Nephron progenitor cell (in vitro differentiated cells): ENCODE measurements at regions not wholly inside any gene's neighbourhood (a gene's known extent, or its start where the extent isn't known, plus 50 kb on each side); places are given as distances from the start of the nearest gene placed in this dataset.

Experiments used
- DNase-seq: peaks from one replicate; pipeline ENCODE4 v3.0.0; 2021
- H3K27ac Mint-ChIP-seq: 2 replicates; pipeline ENCODE4 v1.8.0; 2021; ENCODE audit warnings: mild to moderate bottlenecking, moderate library complexity, mixed read lengths
- H3K27me3 Mint-ChIP-seq: 2 replicates; pipeline ENCODE4 v1.8.0; 2021; ENCODE audit warnings: mild to moderate bottlenecking, low read depth, mixed read lengths; ENCODE audit not compliant: poor library complexity
- H3K36me3 Mint-ChIP-seq: 2 replicates; pipeline ENCODE4 v1.8.0; 2021; ENCODE audit warnings: low read depth, mixed read lengths
- H3K4me1 Mint-ChIP-seq: 2 replicates; pipeline ENCODE4 v1.8.0; 2021; ENCODE audit warnings: mixed read lengths
- H3K4me3 Mint-ChIP-seq: 2 replicates; pipeline ENCODE4 v1.8.0; 2021; ENCODE audit warnings: mild to moderate bottlenecking, moderate library complexity, mixed read lengths
- H3K9me3 Mint-ChIP-seq: 2 replicates; pipeline ENCODE4 v1.8.0; 2021; ENCODE audit warnings: mild to moderate bottlenecking, moderate library complexity, mixed read lengths
- TF ChIP-seq, protein P1 (sequence below): fragments of 200-600 bp; sonication (generic); IDR thresholded peaks from 2 replicates; pipeline ENCODE4 v1.5.0; 2021; ENCODE audit warnings: antibody characterized with exemption

DNA sequence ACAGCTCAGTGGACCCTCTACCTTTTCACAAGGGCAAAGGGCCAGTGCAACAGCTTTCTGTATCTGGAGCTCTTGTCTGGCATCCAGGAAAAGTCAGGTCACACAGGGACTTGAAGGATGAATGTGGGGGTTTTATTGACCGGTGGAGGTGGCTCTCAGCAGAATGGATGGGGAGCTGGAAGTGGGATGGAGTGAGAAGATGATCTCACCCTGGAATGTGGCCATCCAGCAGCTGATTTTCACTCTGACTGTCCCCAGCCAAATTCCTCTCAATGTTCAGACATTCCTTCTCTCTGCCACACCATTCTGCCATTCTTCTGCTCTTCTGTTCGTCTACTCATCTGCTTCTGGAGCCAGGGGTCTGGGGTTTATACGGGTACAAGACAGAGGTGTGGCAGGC, 1119.9 kb downstream of the TAF11L14 start:
- Mint-ChIP-seq H3K27me3 (peaks cover 7% of the 10 kb centered on the region), H3K27ac (peak overlapping the region; percentile 72), H3K4me1 (no peaks in the 10 kb centered on the region)

DNA sequence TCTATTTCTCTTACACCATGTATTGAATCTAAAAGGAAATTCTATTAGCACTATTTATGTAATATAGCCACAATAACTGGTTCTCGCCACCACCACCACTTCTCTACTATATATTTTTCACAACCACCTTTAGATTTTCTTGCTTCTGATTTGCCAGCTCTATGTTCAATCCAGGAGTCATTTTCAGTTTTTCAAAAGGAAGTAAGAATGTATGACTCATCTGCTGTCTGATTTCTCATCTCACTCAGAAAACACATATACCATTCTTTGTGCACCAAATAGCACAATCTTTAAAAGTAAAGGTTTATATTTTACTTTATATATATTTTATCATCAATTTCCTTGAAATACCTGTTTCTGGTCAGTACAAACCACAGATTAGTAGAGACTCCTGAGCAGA, 1127.5 kb downstream of the TAF11L14 start:
- Mint-ChIP-seq H3K9me3 (no peaks in the 10 kb centered on the region), H3K4me3 (no peak overlapping the region), H3K27me3 (no peaks in the 10 kb centered on the region), H3K4me1 (no peaks in the 10 kb centered on the region), H3K36me3 (no peaks in the 10 kb centered on the region), H3K27ac (no peak overlapping the region)
- DNase-seq = no peak
- TF ChIP-seq, protein P1, sequence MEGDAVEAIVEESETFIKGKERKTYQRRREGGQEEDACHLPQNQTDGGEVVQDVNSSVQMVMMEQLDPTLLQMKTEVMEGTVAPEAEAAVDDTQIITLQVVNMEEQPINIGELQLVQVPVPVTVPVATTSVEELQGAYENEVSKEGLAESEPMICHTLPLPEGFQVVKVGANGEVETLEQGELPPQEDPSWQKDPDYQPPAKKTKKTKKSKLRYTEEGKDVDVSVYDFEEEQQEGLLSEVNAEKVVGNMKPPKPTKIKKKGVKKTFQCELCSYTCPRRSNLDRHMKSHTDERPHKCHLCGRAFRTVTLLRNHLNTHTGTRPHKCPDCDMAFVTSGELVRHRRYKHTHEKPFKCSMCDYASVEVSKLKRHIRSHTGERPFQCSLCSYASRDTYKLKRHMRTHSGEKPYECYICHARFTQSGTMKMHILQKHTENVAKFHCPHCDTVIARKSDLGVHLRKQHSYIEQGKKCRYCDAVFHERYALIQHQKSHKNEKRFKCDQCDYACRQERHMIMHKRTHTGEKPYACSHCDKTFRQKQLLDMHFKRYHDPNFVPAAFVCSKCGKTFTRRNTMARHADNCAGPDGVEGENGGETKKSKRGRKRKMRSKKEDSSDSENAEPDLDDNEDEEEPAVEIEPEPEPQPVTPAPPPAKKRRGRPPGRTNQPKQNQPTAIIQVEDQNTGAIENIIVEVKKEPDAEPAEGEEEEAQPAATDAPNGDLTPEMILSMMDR = no peak

More for the DNA sequence above, 1119.9 kb downstream of the TAF11L14 start:
- H3K9me3 Mint-ChIP-seq = peaks cover 7% of the 10 kb centered on the region
- no peaks in the 10 kb centered on the region for H3K36me3 Mint-ChIP-seq
- H3K4me3 Mint-ChIP-seq = no peak overlapping the region
- no peak for DNase-seq
- TF ChIP-seq, protein P1 = no peak

DNA sequence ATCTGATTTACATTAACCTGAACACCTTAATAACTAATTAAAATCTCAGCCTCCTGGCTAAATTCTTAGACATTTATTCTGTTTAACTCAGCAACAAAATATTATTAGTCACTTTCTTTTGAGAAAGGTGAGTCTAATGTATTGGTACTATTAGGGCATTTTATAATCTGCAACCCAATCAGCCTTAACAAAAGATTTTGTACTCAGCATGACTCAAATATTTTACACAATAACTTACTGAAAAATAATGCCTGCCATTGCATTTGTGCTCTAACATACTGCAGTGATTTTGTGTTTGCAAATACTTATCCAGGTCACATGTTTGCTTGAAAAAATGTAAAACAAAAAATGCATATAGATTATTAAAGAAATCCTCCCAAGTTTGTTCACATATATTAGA, 1129.9 kb downstream of the TAF11L14 start:
- no peaks in the 10 kb centered on the region for H3K36me3 Mint-ChIP-seq
- no peaks in the 10 kb centered on the region for H3K4me1 Mint-ChIP-seq
- no peak overlapping the region for H3K4me3 Mint-ChIP-seq
- DNase-seq = no peak
- H3K27ac Mint-ChIP-seq = no peak overlapping the region
- TF ChIP-seq, protein P1 = no peak
- peaks cover 4% of the 10 kb centered on the region for H3K27me3 Mint-ChIP-seq
- H3K9me3 Mint-ChIP-seq = no peaks in the 10 kb centered on the region

DNA sequence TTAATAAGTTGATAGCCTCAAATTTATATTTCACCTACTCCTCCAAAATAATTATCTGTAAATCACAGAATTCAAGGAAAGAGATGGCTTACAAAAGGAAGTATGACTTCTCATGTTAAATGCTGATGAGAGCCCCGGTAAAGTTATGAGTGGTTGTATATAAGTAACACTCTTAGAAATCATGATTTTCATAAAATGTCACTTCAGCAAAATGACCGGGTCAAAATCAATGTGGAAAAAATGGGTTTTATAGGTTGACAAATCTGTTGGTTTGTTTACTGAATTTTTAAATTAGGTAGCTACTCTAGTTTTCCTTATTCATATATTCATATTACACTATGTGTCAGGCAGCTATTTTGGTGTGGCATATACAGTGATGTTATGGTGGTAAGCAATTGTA, 1131.0 kb downstream of the TAF11L14 start:
- TF ChIP-seq, protein P1 = no peak
- Mint-ChIP-seq H3K4me1 (no peaks in the 10 kb centered on the region), H3K9me3 (no peaks in the 10 kb centered on the region), H3K36me3 (no peaks in the 10 kb centered on the region), H3K4me3 (no peak overlapping the region), H3K27me3 (peaks cover 4% of the 10 kb centered on the region), H3K27ac (no peak overlapping the region)
- no peak for DNase-seq

DNA sequence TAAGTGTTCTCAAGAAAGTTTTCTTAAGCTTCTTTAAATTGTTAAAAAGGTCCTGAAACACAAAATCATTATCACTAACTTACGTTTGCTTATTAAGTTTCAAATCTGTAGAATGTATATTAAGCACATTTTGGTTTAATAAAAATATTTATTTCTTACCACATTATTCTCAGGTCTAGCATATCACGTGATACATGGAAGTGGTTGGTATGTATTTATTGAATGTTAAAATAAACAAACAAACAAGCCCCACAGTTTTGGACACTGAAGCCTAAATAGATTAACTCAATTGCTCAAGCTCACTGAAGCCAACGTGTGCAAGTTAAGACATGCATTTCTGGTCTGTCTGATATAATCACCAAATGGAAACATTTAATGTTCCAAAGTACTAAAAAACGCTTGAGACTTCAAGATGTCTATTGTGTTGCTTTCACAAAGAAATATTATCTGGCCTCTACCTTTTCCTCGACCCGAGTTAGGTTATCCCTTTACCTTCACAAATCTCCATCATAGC, 1136.9 kb downstream of the TAF11L14 start:
- Mint-ChIP-seq H3K9me3 (no peaks in the 10 kb centered on the region), H3K4me3 (no peak overlapping the region), H3K27ac (no peak overlapping the region), H3K36me3 (no peaks in the 10 kb centered on the region), H3K4me1 (no peaks in the 10 kb centered on the region), H3K27me3 (peaks cover 4% of the 10 kb centered on the region)
- TF ChIP-seq, protein P1 = no peak
- DNase-seq = no peak

DNA sequence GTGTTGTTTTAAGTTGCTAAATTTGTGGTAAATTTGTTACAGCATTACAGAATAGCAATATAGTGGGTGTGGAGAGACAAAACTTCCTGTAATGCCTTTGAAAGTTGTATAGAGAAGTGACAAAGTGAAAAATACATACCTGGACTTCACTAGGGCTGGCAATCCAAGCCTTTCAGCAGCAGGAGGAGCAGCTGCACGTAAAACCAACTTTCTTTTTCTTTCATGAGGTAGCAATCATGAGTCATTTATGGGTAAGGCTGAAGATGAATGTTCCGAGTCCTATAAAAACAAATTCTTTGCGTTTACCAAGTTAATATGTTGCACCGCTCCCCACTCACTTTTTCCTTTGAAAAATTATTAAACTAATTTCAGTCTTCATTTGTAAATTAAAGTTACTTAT, 1138.2 kb downstream of the TAF11L14 start:
- DNase-seq = no peak
- Mint-ChIP-seq H3K4me1 (no peaks in the 10 kb centered on the region), H3K9me3 (no peaks in the 10 kb centered on the region), H3K36me3 (no peaks in the 10 kb centered on the region), H3K27me3 (peaks cover 4% of the 10 kb centered on the region), H3K27ac (no peak overlapping the region), H3K4me3 (no peak overlapping the region)
- TF ChIP-seq, protein P1 = no peak
